Coronary artery (tissue), 2 donors: ENCODE measurements at regions not wholly inside any gene's neighbourhood (a gene's known extent, or its start where the extent isn't known, plus 50 kb on each side); places are given as distances from the start of the nearest gene placed in this dataset.

Source experiments
- DNase-seq: peaks from one replicate; pipeline ENCODE4 v3.0.0-alpha.2; 2017; ENCODE audit warnings: low spot score
- H3K27ac ChIP-seq, 2 donors: fragments of 200-600 bp; sonication (generic); one replicate each; pipeline ENCODE4 v1.5.1; 2016 to 2019
- H3K4me3 ChIP-seq: fragments of 200-600 bp; sonication (generic); 2 replicates; pipeline ENCODE4 v1.5.1; 2016; ENCODE audit warnings: mild to moderate bottlenecking, moderate library complexity
- CTCF ChIP-seq: fragments of 200-600 bp; sonication (generic); IDR thresholded peaks from one replicate; pipeline ENCODE4 v1.5.1; 2019; ENCODE audit warnings: antibody characterized with exemption

GRCh38 chr13:106357198-106357597, 178.3 kb downstream of the EFNB2 start:
- TF ChIP-seq CTCF: no peak
- H3K4me3 ChIP-seq: no peak overlapping the region
- DNase-seq: no peak
- no peak overlapping the region for H3K27ac ChIP-seq

- no peak overlapping the region for H3K4me3 ChIP-seq
- TF ChIP-seq CTCF: no peak
- DNase-seq: no peak
Measured at GRCh38 chr13:106355866-106356265, 179.6 kb downstream of the EFNB2 start.

DNA sequence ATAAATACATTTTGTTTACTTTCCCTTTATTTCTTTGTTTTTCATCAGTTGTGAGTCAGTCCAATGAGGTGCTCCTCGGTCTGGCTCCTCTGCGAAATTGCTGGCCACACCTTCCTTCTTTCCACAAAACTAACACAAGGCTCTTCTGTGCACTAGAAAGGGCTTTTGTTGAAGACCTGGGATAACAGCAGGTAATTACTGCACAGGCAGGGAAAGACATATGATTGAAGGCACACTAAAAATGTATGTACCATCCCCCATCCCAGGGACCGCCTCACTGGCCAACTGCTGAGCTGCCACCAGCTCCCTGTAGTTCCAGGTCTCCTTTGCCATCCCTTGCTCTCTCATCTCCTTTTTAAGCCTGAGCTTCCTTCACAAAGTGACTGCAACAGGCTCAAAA, 180.5 kb downstream of the EFNB2 start:
- DNase-seq: no peak
- Histone ChIP-seq H3K27ac (no peak overlapping the region), H3K4me3 (no peak overlapping the region)
- no peak for TF ChIP-seq CTCF

More at GRCh38 chr13:106355866-106356265, 179.6 kb downstream of the EFNB2 start:
- H3K27ac ChIP-seq: no peak overlapping the region

- no peak overlapping the region for H3K4me3 ChIP-seq
- TF ChIP-seq CTCF: no peak
Measured at GRCh38 chr13:106352850-106353249, 182.6 kb downstream of the EFNB2 start.

GRCh38 chr13:106351251-106351650, 184.2 kb downstream of the EFNB2 start:
- Histone ChIP-seq H3K4me3 (no peak overlapping the region), H3K27ac (no peak overlapping the region)
- no peak for DNase-seq
- no peak for TF ChIP-seq CTCF

More at GRCh38 chr13:106352850-106353249, 182.6 kb downstream of the EFNB2 start:
- no peak overlapping the region for H3K27ac ChIP-seq
- DNase-seq: no peak

DNA sequence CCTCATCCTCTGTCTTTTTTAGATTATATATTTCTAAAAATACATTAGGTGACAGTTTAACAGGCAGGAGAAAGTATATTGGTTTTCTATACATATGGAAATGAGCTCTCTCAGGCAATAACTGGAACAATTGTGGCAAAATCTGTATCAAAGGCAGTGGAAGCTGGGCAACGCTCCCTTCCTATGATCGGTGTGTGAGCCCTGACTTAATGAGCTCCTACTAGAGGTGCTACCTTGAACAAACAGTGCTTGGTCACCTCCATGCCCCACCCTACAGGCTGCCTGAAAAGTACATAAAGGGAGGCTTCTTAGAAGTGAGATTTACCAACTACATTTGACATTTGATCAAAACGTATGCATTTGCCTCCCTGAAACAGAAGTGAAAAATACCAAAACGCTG, 185.3 kb downstream of the EFNB2 start:
- Histone ChIP-seq H3K4me3 (no peak overlapping the region), H3K27ac (no peak overlapping the region)
- DNase-seq: no peak
- no peak for TF ChIP-seq CTCF

DNA sequence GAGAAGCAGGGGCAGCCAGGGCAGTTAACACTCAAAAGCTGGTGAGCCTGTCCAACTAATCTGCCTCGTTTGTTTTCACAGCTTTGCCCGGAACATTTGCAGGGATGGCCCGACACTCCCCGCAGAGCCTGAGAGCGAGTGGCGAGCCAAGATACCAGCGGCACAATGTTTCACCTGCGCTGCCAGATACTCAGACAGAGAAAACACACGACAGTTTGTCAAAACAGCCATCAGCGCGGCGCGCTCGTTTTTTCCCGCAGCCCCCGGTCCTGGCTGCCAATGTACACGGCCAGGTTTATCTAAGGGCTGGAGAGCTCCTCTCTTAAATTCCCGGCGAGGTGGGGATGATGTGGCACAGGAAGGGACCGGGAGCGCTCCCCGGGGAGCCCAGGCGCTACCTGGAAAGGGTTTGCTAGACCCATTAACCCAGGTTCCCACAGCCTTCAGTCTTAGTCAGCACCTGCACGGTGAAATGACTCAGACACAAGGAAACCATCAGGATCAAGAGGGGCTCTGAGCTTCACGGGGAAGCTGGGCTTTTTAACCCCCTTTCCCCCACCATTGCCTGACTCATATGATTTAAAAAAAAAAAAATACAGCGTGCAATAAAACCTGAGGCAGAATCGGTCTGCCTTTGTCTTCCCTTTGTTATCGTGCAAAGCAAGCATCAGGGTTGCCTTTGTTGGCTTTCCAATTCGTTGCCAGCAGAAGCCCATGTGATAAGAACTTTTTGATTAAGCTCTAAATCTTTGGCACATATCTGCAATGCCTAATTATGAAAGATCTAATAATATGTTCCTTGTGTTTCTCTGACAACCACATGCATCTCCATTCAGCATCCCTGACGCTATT, 186.2 kb downstream of the EFNB2 start:
- no peak for DNase-seq
- Histone ChIP-seq H3K27ac (no peak overlapping the region), H3K4me3 (peak overlapping the region; percentile 56)
- no peak for TF ChIP-seq CTCF
